ENCODE measurements at regions not wholly inside any gene's neighbourhood (a gene's known extent, or its start where the extent isn't known, plus 50 kb on each side); places are given as distances from the start of the nearest gene placed in this dataset.

- DNase-seq, result no peak
Observed at GRCh38 chrX:51437521-51437920, 58.9 kb downstream of the NUDT11 start.

GRCh38 chrX:51435101-51435500, 61.3 kb downstream of the NUDT11 start:
- DNase-seq, result no peak

GRCh38 chrX:51421972-51422597, 74.3 kb downstream of the NUDT11 start:
- DNase-seq, result no peak

DNA sequence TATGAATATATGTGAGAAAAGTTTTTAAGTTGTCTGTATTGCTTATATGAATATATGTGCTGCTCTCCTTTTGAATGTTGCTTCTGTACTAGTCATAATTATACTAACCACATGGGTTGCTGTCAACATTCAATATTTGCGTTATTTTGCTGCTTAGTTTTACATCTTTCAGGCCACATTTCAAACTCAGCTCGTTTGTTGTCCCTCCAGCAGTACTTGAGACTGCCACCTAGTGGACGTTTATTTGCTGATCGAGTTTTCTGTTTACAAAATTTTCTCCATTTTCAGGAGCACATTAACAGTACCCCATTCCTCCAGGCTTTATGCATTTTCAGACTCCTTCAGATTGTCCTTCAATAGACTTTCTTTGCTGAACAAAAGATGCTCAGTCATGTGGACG, 75.8 kb downstream of the NUDT11 start:
- DNase-seq, result peak; percentile 1

GRCh38 chrX:51408462-51408861, 75.8 kb downstream of the NUDT10 start:
- no peak for DNase-seq

GRCh38 chrX:51407520-51408409, 75.1 kb downstream of the NUDT10 start:
- DNase-seq, result no peak

GRCh38 chrX:51406688-51407519, 74.3 kb downstream of the NUDT10 start:
- DNase-seq, result no peak

DNA sequence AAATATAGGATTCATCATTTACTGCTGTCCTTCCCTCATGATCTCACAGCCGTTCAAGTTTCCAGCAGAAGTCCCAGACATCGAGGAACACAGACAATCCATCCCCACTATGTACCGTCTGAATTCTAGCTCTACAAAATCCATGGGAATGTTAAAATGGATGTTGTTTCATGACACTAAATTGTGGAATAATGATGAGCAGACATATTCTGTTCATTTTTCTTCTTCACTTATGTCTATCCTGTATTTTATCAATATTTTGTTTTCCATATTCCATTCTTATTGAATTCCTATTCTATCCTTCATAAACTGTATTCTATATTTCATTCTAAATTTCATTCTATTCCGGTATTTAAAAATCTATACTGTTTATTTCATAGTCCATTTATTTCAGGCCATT, 71.8 kb downstream of the NUDT10 start:
- no peak for DNase-seq

- peak; percentile 31 for DNase-seq
Observed at GRCh38 chrX:51395810-51396728, 63.4 kb downstream of the NUDT10 start.

- no peak for DNase-seq
Observed at GRCh38 chrX:51395480-51395809, 62.8 kb downstream of the NUDT10 start.
